Activated naive CD4-positive, alpha-beta T cell treated with anti-CD3 and anti-CD28 coated beads, Interleukin-2, amount 10 ng/mL, durations not matched to agents 7 days and 5 days (primary cell): ENCODE measurements at regions not wholly inside any gene's neighbourhood (a gene's known extent, or its start where the extent isn't known, plus 50 kb on each side); places are given as distances from the start of the nearest gene placed in this dataset.

Experiments
- CTCF ChIA-PET: fragments of 350-600 bp; sonication (Branson Sonifier 250); formaldehyde crosslinking; loops from one replicate; lab custom pipeline; 2021; ENCODE audit warnings: antibody characterized with exemption; lab: Charles Lee
- DNase-seq: peaks from one replicate; pipeline ENCODE4 v3.0.0-alpha.2; 2020
- H3K27ac Mint-ChIP-seq: one replicate; pipeline ENCODE4 v1.8.0; 2021; ENCODE audit warnings: mild to moderate bottlenecking, moderate library complexity, mixed read lengths
- H3K27me3 Mint-ChIP-seq: one replicate; pipeline ENCODE4 v1.8.0; 2021; ENCODE audit warnings: mild to moderate bottlenecking, mixed read lengths
- H3K36me3 Mint-ChIP-seq: one replicate; pipeline ENCODE4 v1.8.0; 2021; ENCODE audit warnings: mixed read lengths
- H3K4me1 Mint-ChIP-seq: one replicate; pipeline ENCODE4 v1.8.0; 2021; ENCODE audit warnings: mixed read lengths
- H3K4me3 Mint-ChIP-seq: one replicate; pipeline ENCODE4 v1.8.0; 2021; ENCODE audit warnings: mild to moderate bottlenecking, moderate library complexity, mixed read lengths
- H3K9me3 Mint-ChIP-seq: one replicate; pipeline ENCODE4 v1.8.0; 2021; ENCODE audit warnings: mixed read lengths

DNA sequence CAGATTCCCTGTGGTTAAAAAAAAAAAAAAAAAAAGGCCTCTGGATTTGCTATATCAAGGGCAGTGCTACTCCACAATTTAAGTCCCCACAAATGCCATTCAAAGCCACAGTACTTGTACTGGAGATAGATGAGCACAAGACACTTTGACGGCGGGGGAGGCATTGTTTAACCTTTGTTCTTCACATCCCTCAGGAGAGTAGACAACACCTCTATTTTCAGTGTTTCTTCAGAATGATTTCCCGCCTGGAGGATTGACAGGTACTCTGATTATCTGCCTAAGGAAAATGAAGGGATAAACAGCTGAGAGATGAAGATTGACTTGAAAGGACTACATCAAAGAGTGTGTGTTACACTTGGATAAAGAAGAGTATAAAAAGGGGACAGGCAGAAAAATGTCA lies 58.7 kb downstream of the OTOL1 start:
- CTCF ChIA-PET = no interaction called here
- no peak for DNase-seq
- Mint-ChIP-seq H3K9me3 (no peaks in the 10 kb centered on the region), H3K4me1 (no peaks in the 10 kb centered on the region), H3K4me3 (no peak overlapping the region), H3K27me3 (no peaks in the 10 kb centered on the region), H3K27ac (no peak overlapping the region), H3K36me3 (no peaks in the 10 kb centered on the region)

DNA sequence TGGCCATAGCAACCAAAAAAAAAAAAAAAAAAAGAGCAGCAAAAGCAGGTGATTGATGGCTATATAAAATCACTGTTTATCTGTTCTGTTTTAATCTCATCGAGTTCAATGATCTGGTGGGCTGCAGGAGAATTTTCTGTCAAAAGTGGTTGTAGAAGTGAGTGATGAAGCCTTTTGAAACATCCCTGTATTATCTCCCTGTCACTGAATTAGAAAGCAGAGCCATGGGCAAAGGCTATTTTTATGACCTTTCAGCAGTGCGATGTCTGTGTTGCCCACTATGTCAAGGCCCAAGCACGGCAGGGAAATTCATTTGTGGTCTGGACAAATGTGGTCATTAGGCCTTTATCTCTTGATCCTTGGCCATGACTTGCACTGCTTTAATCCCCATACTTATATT lies 59.9 kb downstream of the OTOL1 start:
- no peak for DNase-seq
- H3K36me3 Mint-ChIP-seq = no peaks in the 10 kb centered on the region
- H3K27me3 Mint-ChIP-seq = no peaks in the 10 kb centered on the region
- CTCF ChIA-PET = no interaction called here
- no peaks in the 10 kb centered on the region for H3K4me1 Mint-ChIP-seq
- H3K9me3 Mint-ChIP-seq = no peaks in the 10 kb centered on the region
- H3K4me3 Mint-ChIP-seq = no peak overlapping the region
- no peak overlapping the region for H3K27ac Mint-ChIP-seq

DNA sequence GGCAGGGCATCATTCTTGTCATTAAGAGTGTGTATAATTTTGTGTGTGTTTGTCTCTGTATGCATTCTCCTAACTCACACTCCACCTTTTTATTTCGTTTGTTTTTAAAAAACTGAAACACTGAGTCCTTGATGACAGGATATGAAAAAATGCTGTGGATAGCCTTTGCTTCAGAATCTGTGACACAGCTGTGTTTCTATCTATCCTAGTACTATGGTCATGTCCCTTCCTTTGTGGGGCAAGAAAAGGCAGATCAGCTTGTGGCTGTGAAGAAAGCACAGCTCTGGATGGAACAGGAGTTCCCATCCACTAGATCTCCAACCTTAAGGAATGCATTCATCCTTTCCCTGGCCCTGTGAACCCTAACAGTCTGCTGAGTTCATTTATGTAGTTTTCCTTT lies 60.3 kb downstream of the OTOL1 start:
- Mint-ChIP-seq H3K36me3 (no peaks in the 10 kb centered on the region), H3K27ac (no peak overlapping the region), H3K4me1 (no peaks in the 10 kb centered on the region), H3K4me3 (no peak overlapping the region), H3K9me3 (no peaks in the 10 kb centered on the region), H3K27me3 (no peaks in the 10 kb centered on the region)
- DNase-seq = no peak
- CTCF ChIA-PET = no interaction called here

DNA sequence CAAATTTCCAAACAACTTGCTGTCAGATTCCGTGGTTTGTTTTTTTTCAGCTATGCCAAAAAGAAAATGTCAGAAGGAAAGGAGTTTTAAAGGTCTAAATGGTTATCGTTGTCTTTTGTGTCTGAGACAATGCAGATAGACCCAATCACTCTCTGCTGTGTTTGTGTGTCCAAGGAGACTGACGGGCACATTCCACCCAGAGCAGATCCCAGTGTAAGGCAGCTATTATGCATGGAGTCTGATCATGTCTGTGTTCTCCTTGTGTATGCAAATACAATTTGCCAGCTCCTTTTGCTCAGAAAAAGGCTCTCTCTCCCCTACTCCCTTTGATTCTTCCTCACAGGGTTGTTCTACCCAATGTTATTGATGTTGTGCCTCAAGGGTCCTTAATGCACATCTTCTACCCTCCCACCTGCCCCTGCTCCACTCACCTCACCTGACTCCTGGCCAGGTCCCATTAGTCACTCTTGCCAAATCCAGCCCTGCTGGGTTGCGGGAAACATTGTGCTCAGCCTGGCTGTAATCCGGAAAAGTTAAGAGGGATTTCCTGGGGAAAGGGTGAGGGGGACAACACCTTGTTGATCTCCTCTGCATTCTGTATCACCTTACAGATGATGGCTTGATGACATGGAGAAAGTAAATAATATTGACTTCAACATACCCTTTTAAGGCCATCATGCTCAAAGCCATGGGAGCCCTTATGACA lies 61.0 kb downstream of the OTOL1 start:
- Mint-ChIP-seq H3K4me1 (no peaks in the 10 kb centered on the region), H3K27me3 (no peaks in the 10 kb centered on the region), H3K4me3 (no peak overlapping the region), H3K27ac (no peak overlapping the region), H3K36me3 (no peaks in the 10 kb centered on the region), H3K9me3 (no peaks in the 10 kb centered on the region)
- CTCF ChIA-PET = no interaction called here
- no peak for DNase-seq

DNA sequence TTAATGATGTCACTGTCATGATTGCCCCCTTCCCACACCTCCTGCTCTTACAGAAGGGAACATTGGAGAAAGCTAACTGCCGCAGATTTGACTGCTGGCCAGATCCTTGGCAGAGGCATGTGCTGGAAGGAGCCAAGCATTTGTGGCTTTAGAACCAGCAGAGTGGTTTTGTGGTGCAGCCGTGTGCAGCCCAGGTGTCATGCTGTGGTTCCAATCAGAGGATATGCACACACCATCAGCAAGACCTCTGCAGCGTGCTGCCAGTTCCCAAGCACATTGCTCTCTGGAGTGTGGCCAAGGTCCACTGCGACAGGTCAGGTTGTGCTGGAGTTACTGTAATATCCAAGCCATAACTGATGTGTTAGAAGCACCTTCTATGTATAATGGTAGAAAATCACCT lies 61.6 kb downstream of the OTOL1 start:
- no peak for DNase-seq
- Mint-ChIP-seq H3K27ac (no peak overlapping the region), H3K9me3 (no peaks in the 10 kb centered on the region), H3K36me3 (no peaks in the 10 kb centered on the region), H3K4me3 (no peak overlapping the region), H3K4me1 (no peaks in the 10 kb centered on the region), H3K27me3 (no peaks in the 10 kb centered on the region)
- CTCF ChIA-PET = no interaction called here

DNA sequence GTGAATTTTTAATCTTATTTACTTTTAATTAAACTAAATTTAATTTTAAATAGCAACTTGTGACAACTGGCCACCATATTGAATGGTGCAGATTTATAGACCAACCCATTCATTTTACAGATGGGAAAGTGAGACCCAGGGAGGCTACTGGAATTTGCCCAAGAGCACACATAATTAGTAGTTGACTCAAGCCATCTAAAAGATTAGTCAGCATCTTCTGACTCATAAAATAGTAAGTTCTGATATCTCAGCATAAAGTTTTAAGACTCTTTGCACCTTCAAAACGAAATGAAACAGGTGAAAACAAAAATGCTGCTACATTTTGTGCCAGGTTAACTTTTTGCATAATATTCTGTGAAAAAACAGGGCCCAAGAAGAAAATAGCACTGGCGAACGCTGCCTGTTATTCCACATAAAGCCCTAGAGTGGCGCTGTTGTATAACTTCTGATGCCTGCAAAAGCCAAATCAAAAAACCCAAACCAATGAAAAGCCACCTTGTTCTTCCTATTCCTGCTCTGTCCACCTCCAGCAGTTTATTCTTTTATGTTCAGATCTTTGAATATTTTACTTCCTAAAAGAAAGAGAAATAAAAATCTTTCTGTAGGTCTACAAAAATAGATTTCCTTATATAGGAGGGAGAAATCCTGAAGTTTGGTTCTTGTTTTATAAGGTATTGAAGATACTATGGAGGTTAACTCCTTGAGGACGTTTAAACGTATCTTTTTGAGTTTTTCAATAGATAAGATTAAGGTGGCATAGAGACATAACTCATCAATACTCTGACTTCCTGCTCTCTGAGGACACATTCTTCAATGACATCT lies 62.8 kb downstream of the OTOL1 start:
- no peak for DNase-seq
- no peak overlapping the region for H3K27ac Mint-ChIP-seq

DNA sequence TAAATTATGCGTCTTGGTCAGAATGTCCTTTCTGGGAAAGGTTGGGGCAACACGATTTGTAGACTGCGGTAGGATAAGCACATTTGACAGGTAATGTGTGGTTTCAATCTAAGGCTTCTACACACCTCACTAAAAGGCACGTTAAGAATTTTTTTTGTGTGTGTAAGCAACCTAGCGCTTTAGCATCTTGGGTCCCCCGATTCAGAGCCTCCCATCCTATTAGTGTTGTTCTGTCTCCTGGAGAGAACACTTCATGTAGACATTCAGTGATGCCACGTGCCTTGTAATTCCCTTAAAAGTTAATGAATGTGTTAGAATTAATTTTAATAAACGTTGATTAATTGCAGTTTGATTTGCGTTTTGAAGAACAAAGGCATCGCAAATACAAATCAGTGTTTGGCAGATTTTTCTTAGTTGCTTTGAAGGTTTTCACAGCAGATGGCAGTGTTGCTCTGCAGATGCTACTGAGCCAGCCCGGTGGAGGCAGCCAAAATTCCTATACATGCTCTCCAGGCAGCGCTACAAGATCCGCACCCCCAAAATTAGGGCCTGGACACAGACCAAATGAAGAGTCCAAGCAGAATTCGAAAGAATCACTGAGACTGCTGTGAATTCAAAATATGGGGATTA lies 63.5 kb downstream of the OTOL1 start:
- H3K9me3 Mint-ChIP-seq = no peaks in the 10 kb centered on the region
- H3K4me3 Mint-ChIP-seq = no peak overlapping the region
- H3K27me3 Mint-ChIP-seq = no peaks in the 10 kb centered on the region
- CTCF ChIA-PET = no interaction called here
- H3K36me3 Mint-ChIP-seq = no peaks in the 10 kb centered on the region
- no peaks in the 10 kb centered on the region for H3K4me1 Mint-ChIP-seq
- no peak overlapping the region for H3K27ac Mint-ChIP-seq
- DNase-seq = peak; percentile 27

More for the DNA sequence above, 62.8 kb downstream of the OTOL1 start:
- H3K36me3 Mint-ChIP-seq = no peaks in the 10 kb centered on the region
- no peak overlapping the region for H3K4me3 Mint-ChIP-seq
- CTCF ChIA-PET = interaction anchor here (0.7 kb wide), 1 partner anchor 9 kb away, joined by 3 read pairs; no protein-coding TSS in a partner anchor
- no peaks in the 10 kb centered on the region for H3K27me3 Mint-ChIP-seq
- H3K9me3 Mint-ChIP-seq = no peaks in the 10 kb centered on the region
- no peaks in the 10 kb centered on the region for H3K4me1 Mint-ChIP-seq

DNA sequence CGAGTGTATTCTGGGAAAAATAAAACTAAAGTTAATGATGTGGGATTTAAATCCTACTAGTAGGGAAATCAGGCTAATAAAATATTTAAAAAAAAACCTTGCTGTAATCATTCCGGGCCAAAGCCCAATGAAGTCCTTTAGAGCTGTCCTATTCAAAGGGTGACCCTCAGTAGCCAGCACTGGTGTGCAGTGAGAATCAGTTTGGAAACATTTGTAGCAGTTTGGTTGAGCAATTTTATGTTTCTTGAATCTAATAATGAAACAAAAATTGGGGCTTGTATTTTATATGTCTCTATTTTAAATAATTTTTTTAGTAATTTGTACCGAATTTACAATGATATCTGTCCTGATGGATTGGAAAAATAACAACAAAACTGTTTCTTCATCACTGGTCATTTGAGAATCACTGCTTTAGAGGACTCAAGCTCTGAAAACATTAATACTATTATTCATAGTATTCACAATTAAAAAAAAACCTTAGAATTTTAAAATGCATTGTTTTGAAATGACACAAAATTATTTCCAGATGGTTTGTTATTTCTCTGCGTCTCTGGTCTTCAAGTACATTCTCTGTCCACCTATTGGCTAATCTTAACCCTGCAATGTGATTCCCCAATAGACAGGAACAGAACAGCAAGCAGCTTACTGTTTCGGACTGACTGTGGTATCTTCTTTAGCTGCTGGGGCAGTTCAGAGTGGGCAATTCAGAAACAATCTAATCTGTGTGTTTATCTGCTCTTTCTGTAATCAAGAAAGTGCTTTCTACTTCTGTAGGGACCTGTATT lies 71.2 kb downstream of the OTOL1 start:
- CTCF ChIA-PET = interaction anchor here (0.6 kb wide), 2 partner anchors 9 to 485 kb away, joined by 3 read pairs; no protein-coding TSS in a partner anchor
- Mint-ChIP-seq H3K9me3 (no peaks in the 10 kb centered on the region), H3K27me3 (no peaks in the 10 kb centered on the region), H3K4me1 (no peaks in the 10 kb centered on the region), H3K4me3 (no peak overlapping the region), H3K27ac (no peak overlapping the region), H3K36me3 (no peaks in the 10 kb centered on the region)
- DNase-seq = no peak

DNA sequence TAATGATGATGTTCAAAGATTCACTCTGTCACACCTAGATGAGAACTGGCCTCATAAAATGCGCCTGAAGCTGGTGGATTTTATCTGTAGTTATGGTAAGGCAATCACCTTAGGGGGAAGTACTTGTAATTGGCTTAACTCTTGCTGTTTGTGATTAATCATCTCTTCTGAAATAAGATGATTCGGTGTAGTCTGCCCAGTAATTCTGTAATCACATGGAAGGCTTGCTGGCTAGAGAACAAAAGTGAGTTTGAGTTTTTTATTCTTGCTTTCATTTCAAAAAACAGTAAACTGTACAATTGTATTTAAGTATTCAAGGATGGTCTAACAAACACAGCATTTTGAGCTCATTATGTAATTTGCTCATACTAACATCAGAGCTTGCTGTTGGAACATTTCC lies 72.1 kb downstream of the OTOL1 start:
- Mint-ChIP-seq H3K36me3 (no peaks in the 10 kb centered on the region), H3K27ac (no peak overlapping the region), H3K27me3 (no peaks in the 10 kb centered on the region), H3K4me1 (no peaks in the 10 kb centered on the region), H3K4me3 (no peak overlapping the region), H3K9me3 (no peaks in the 10 kb centered on the region)
- CTCF ChIA-PET = interaction anchor here (0.6 kb wide), 2 partner anchors 10 to 484 kb away, joined by 3 read pairs; no protein-coding TSS in a partner anchor
- DNase-seq = no peak

DNA sequence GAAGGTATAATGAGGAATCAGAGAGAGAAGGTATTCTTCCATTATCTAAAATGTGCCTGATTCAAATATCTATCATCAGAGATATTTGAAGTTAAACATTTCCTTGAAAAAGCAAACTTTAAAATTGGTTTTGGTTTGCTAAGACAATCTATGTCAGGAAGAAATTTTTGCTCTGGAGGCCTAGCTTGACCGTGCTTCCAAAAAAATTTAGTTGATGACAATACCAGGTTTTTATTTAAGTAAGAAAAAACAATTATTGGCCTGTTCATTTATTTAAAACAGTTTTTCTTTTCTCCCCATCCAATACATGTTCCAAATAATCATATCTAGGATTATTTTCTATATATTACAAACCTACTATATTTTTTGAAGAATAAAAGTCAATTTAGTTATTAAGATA lies 75.3 kb downstream of the OTOL1 start:
- CTCF ChIA-PET = no interaction called here
- Mint-ChIP-seq H3K4me3 (no peak overlapping the region), H3K27ac (no peak overlapping the region), H3K27me3 (no peaks in the 10 kb centered on the region), H3K9me3 (no peaks in the 10 kb centered on the region), H3K4me1 (no peaks in the 10 kb centered on the region), H3K36me3 (no peaks in the 10 kb centered on the region)
- no peak for DNase-seq

DNA sequence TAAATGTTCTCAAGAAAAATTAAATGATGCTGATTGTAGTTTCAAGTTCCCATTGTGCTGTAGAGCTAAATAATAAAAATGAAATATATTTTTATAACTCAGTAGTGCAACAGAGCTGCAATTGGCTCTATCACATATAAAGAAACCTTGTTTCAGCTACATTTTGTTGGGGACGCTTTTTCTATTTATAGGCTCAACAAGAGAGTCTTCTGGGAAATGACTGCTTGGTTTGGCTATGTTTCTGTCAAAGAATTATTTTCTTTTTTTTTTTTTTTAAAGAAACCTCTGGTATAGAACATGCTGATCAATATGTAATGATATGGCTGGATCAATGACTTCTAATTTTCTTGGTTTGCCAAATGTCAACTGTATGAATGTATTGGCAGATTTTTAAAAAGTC lies 76.5 kb downstream of the OTOL1 start:
- Mint-ChIP-seq H3K9me3 (no peaks in the 10 kb centered on the region), H3K4me1 (no peaks in the 10 kb centered on the region), H3K4me3 (no peak overlapping the region), H3K36me3 (no peaks in the 10 kb centered on the region), H3K27ac (no peak overlapping the region), H3K27me3 (no peaks in the 10 kb centered on the region)
- no peak for DNase-seq
- CTCF ChIA-PET = no interaction called here

DNA sequence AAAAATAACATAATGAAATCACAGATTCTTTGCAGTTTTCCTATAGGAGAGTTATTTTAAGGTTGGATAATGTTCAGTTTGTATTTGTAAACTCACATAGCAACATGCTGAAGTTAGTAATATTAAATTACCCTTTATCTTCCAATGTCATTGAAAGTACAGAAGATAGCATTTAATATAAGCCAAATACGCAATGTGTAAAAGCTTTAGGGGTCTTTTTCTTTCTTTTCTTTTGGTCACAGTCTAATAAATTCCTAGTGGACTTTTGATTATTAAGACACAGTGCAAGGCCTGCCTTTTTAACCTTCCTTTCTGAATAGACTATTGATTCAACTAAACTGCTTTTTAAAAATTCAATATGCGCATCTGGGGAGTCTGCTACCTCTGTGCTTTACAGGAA lies 79.3 kb downstream of the OTOL1 start:
- H3K27me3 Mint-ChIP-seq = no peaks in the 10 kb centered on the region
- no peaks in the 10 kb centered on the region for H3K9me3 Mint-ChIP-seq
- H3K4me3 Mint-ChIP-seq = no peak overlapping the region
- CTCF ChIA-PET = no interaction called here
- H3K36me3 Mint-ChIP-seq = no peaks in the 10 kb centered on the region
- no peak for DNase-seq
- H3K4me1 Mint-ChIP-seq = no peaks in the 10 kb centered on the region
- no peak overlapping the region for H3K27ac Mint-ChIP-seq

DNA sequence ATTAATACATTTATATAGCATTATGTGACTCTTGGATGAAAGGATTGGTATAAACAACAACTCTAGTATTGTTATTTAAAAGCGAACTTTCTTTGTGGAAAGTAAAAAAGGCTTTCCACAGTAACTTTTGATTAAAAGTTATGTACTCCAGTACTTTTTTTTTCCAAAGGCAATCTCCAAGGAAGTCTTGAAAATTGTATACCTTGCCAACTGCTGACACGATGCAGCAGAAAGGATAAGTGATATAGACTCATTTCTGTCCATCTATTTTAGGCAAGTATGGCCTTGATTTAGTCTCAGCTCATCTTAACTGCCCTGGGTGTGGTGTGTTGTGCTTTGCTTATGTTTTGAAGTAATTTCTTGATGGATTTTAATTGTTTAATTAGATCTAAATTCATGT lies 79.7 kb downstream of the OTOL1 start:
- CTCF ChIA-PET = no interaction called here
- no peaks in the 10 kb centered on the region for H3K9me3 Mint-ChIP-seq
- H3K36me3 Mint-ChIP-seq = no peaks in the 10 kb centered on the region
- no peak overlapping the region for H3K4me3 Mint-ChIP-seq
- H3K27ac Mint-ChIP-seq = no peak overlapping the region
- H3K4me1 Mint-ChIP-seq = no peaks in the 10 kb centered on the region
- H3K27me3 Mint-ChIP-seq = no peaks in the 10 kb centered on the region
- no peak for DNase-seq
